Ovary (tissue), 7 donors: ENCODE measurements at regions not wholly inside any gene's neighbourhood (a gene's known extent, or its start where the extent isn't known, plus 50 kb on each side); places are given as distances from the start of the nearest gene placed in this dataset.

Experiments used
- DNase-seq, 5 donors: peaks; one replicate each; pipeline ENCODE4 v3.0.0-alpha.2; 2019 to 2020
- H3K27ac ChIP-seq, 2 donors: fragments of 200-600 bp; one replicate each; pipeline versions ENCODE4 v1.5.1 to v1.8.0; 2019 to 2022
- H3K27me3 ChIP-seq: fragments of 200-600 bp; one replicate; pipeline ENCODE4 v1.8.0; 2022
- H3K36me3 ChIP-seq: fragments of 200-600 bp; sonication (generic); one replicate; pipeline ENCODE4 v1.5.1; 2019
- H3K4me1 ChIP-seq: one replicate; pipeline ENCODE4 v1.8.1; 2013; ENCODE audit warnings: mild to moderate bottlenecking, moderate library complexity; ENCODE audit not compliant: insufficient read depth
- H3K4me3 ChIP-seq: fragments of 200-600 bp; sonication (generic); one replicate; pipeline ENCODE4 v1.5.1; 2017
- H3K9me3 ChIP-seq, 2 donors: fragments of 200-600 bp in 1 of 2; sonication (generic) in 1 of 2; one replicate each; pipeline versions ENCODE4 v1.5.1 to v1.8.1; 2013 to 2019; ENCODE audit warnings: mild to moderate bottlenecking in 1 of 2, moderate library complexity in 1 of 2
- CTCF ChIP-seq, 3 donors: fragments of 450-650 bp in 2 of 3; fragments of 200-600 bp in 1 of 3; IDR thresholded peaks; one replicate each; pipeline versions ENCODE4 v1.5.1 to v1.8.0; 2016 to 2022; ENCODE audit warnings: antibody characterized with exemption in 3 of 3, mild to moderate bottlenecking in 1 of 3
- EP300 ChIP-seq: sonication (generic); formaldehyde crosslinking; IDR thresholded peaks from one replicate; pipeline ENCODE4 v1.6.1; 2017; ENCODE audit warnings: antibody characterized with exemption
- POLR2A ChIP-seq: fragments of 450-650 bp; IDR thresholded peaks from one replicate; pipeline ENCODE4 v1.6.1; 2017; ENCODE audit warnings: antibody characterized with exemption, mild to moderate bottlenecking, moderate library complexity
- WGBS, 3 donors: extraction: QIAGEN DNeasy Blood & Tissue Kit in 1 of 3; methylation state at CpG; one replicate each; pipeline versions ENCODE4 v1.1.5 to v1.1.7; 2013 to 2017; 5-methylcytosine and 5-hydroxymethylcytosine counted together
- intact Hi-C, 4 donors: fragments of 100-400 bp; cut with DNase I; formaldehyde crosslinking; loops; one replicate each; pipeline versions ENCODE4 v1.11.0 to v1.15.1; 2022 to 2023
- donor health status: DM: no; HTN: no; CAD: no; lungs with moderate emphysema.
- donor health status: DM: no; HTN: no; CAD: no.
- donor health status: Bipolar disorder and iron deficiency.
- donor health status: DM: no; HTN: no; CAD: no.
- donor health status: DM: yes; HTN: yes; CAD: no.

GRCh38 chr5:166517976-166518375 lies 1773.5 kb upstream of the WWC1 start:
- WGBS, 3 donors = 73 to 83% (median 76%) methylated on average over 5 of the region's 5 CpGs
- Histone ChIP-seq H3K9me3 (no peaks in the 10 kb centered on the region), H3K27me3 (no peaks in the 10 kb centered on the region), H3K36me3 (no peaks in the 10 kb centered on the region), H3K4me1 (no peaks in the 10 kb centered on the region), H3K27ac (no peak overlapping the region), H3K4me3 (no peak overlapping the region)
- DNase-seq = no peak
- intact Hi-C loops = no loop called here
- TF ChIP-seq POLR2A (no peak), EP300 (no peak), CTCF (IDR thresholded peaks at IDR 0.05) (no peak)

GRCh38 chr5:166523206-166523605 lies 1768.2 kb upstream of the WWC1 start:
- WGBS, 3 donors = 83 to 87% (median 84%) methylated on average over 2 of the region's 2 CpGs
- Histone ChIP-seq H3K4me3 (no peak overlapping the region), H3K4me1 (no peaks in the 10 kb centered on the region), H3K9me3 (no peaks in the 10 kb centered on the region), H3K27me3 (no peaks in the 10 kb centered on the region), H3K27ac (no peak overlapping the region), H3K36me3 (no peaks in the 10 kb centered on the region)
- TF ChIP-seq EP300 (no peak), POLR2A (no peak), CTCF (IDR thresholded peaks at IDR 0.05) (no peak)
- DNase-seq = no peak
- intact Hi-C loops = no loop called here

GRCh38 chr5:166529200-166529599 lies 1762.2 kb upstream of the WWC1 start:
- 13 to 19% (median 15%) methylated on average over 2 of the region's 2 CpGs for WGBS, 3 donors
- H3K4me3 ChIP-seq = no peak overlapping the region
- DNase-seq = no peak
- H3K36me3 ChIP-seq = no peaks in the 10 kb centered on the region
- H3K9me3 ChIP-seq = no peaks in the 10 kb centered on the region
- intact Hi-C loops = no loop called here
- H3K27ac ChIP-seq = no peak overlapping the region
- TF ChIP-seq POLR2A = no peak
- TF ChIP-seq CTCF (IDR thresholded peaks at IDR 0.05) = no peak
- no peak for TF ChIP-seq EP300
- no peaks in the 10 kb centered on the region for H3K27me3 ChIP-seq
- H3K4me1 ChIP-seq = no peaks in the 10 kb centered on the region

- WGBS, 3 donors = 27 to 30% (median 29%) methylated on average over 5 of the region's 5 CpGs
- Histone ChIP-seq H3K9me3 (no peaks in the 10 kb centered on the region), H3K27ac (no peak overlapping the region), H3K4me3 (no peak overlapping the region), H3K36me3 (no peaks in the 10 kb centered on the region), H3K4me1 (no peaks in the 10 kb centered on the region), H3K27me3 (no peaks in the 10 kb centered on the region)
- intact Hi-C loops = no loop called here
- DNase-seq = no peak
- no peak for TF ChIP-seq POLR2A
- no peak for TF ChIP-seq CTCF (IDR thresholded peaks at IDR 0.05)
- TF ChIP-seq EP300 = no peak
These were observed 1758.8 kb upstream of the WWC1 start for GRCh38 chr5:166532456-166533220.
